Neuronal stem cell (in vitro differentiated cells): ENCODE measurements at regions not wholly inside any gene's neighbourhood (a gene's known extent, or its start where the extent isn't known, plus 50 kb on each side); places are given as distances from the start of the nearest gene placed in this dataset.
"Not testable (repeated sequence)": the region's sequence is repeated elsewhere in the genome, so short reads cannot be mapped to it uniquely, and the experiment has no call there.

ENCODE experiments used
- DNase-seq: peaks from one replicate; pipeline ENCODE4 v3.0.0-alpha.2; 2013; ENCODE audit warnings: low spot score
- H2AFZ ChIP-seq: one replicate; pipeline ENCODE4 v1.6.1; 2013; ENCODE audit warnings: mild to moderate bottlenecking, low read length, inconsistent platforms
- H2AK5ac ChIP-seq: 2 replicates; pipeline ENCODE4 v1.6.1; 2013; ENCODE audit warnings: low read depth, mild to moderate bottlenecking, inconsistent platforms, low read length, moderate library complexity, mixed read lengths
- H2BK120ac ChIP-seq: 2 replicates; pipeline ENCODE4 v1.6.1; 2013; ENCODE audit warnings: low read depth, mild to moderate bottlenecking, inconsistent platforms, low read length, moderate library complexity, mixed read lengths
- H2BK12ac ChIP-seq: one replicate; pipeline ENCODE4 v1.6.1; 2013; ENCODE audit warnings: low read length, inconsistent platforms
- H2BK15ac ChIP-seq: 2 replicates; pipeline ENCODE4 v1.6.1; 2013; ENCODE audit warnings: mild to moderate bottlenecking, low read length, inconsistent platforms, mixed read lengths
- H2BK5ac ChIP-seq: one replicate; pipeline ENCODE4 v1.6.1; 2013; ENCODE audit warnings: inconsistent platforms, mild to moderate bottlenecking, low read length, moderate library complexity
- H3K14ac ChIP-seq: one replicate; pipeline ENCODE4 v1.6.1; 2013; ENCODE audit warnings: low read length, inconsistent platforms
- H3K18ac ChIP-seq: 2 replicates; pipeline ENCODE4 v1.6.1; 2013; ENCODE audit warnings: low read length, inconsistent platforms
- H3K23ac ChIP-seq: 2 replicates; pipeline ENCODE4 v1.6.1; 2013; ENCODE audit warnings: low read depth, mild to moderate bottlenecking, mixed read lengths, low read length, inconsistent platforms; ENCODE audit not compliant: poor library complexity
- H3K27ac ChIP-seq: replicated peaks from 3 replicates; pipeline ENCODE4 v1.5.1; 2013; ENCODE audit warnings: low read length, inconsistent platforms
- H3K27me3 ChIP-seq, 3 experiments: 2 replicates each; pipeline ENCODE4 v1.6.1; 2013; ENCODE audit warnings: low read length in 3 of 3, mild to moderate bottlenecking in 2 of 3, inconsistent platforms in 1 of 3, low read depth in 1 of 3, mixed read lengths in 1 of 3, moderate library complexity in 1 of 3; ENCODE audit not compliant: control insufficient read depth in 3 of 3, insufficient read depth in 3 of 3
- H3K36me3 ChIP-seq, 2 donors: replicated peaks in 1 of 2; 2 replicates each; pipeline ENCODE4 v1.6.1; 2013; ENCODE audit warnings: low read length in 2 of 2; ENCODE audit not compliant: control insufficient read depth in 2 of 2, insufficient read depth in 2 of 2
- H3K4ac ChIP-seq: 2 replicates; pipeline ENCODE4 v1.6.1; 2013; ENCODE audit warnings: inconsistent platforms, mild to moderate bottlenecking, low read length, moderate library complexity
- H3K4me1 ChIP-seq, 2 donors: 1 replicate in 1 of 2; 2 replicates in 1 of 2; pipeline ENCODE4 v1.6.1; 2013; ENCODE audit warnings: low read length in 2 of 2, low read depth in 1 of 2; ENCODE audit not compliant: control insufficient read depth in 2 of 2, insufficient read depth in 1 of 2
- H3K4me2 ChIP-seq: one replicate; pipeline ENCODE4 v1.6.1; 2013; ENCODE audit warnings: mild to moderate bottlenecking, low read length, inconsistent platforms; ENCODE audit not compliant: insufficient read depth, poor library complexity, severe bottlenecking
- H3K4me3 ChIP-seq, 2 donors: 2 replicates each; pipeline ENCODE4 v1.5.1; 2013; ENCODE audit warnings: low read length in 2 of 2, mild to moderate bottlenecking in 2 of 2, inconsistent platforms in 1 of 2, moderate library complexity in 1 of 2
- H3K79me1 ChIP-seq: one replicate; pipeline ENCODE4 v1.6.1; 2013; ENCODE audit warnings: low read depth, mild to moderate bottlenecking, inconsistent platforms, low read length, moderate library complexity
- H3K9ac ChIP-seq: one replicate; pipeline ENCODE4 v1.6.1; 2013; ENCODE audit warnings: mild to moderate bottlenecking, low read depth, low read length, inconsistent platforms; ENCODE audit not compliant: poor library complexity
- H3K9me3 ChIP-seq, 2 donors: replicated peaks in 1 of 2; 2 replicates each; pipeline versions ENCODE3 to v1.6.1; 2013; ENCODE audit warnings: low read length in 2 of 2, mild to moderate bottlenecking in 2 of 2, inconsistent platforms in 1 of 2, low read depth in 1 of 2, mixed read lengths in 1 of 2, moderate library complexity in 1 of 2; ENCODE audit not compliant: control insufficient read depth in 2 of 2, insufficient read depth in 1 of 2
- H4K8ac ChIP-seq: one replicate; pipeline ENCODE4 v1.6.1; 2013; ENCODE audit warnings: low read depth, mild to moderate bottlenecking, inconsistent platforms, low read length, moderate library complexity
- H4K91ac ChIP-seq: one replicate; pipeline ENCODE4 v1.6.1; 2013; ENCODE audit warnings: low read length, low read depth, mild to moderate bottlenecking, inconsistent platforms; ENCODE audit not compliant: poor library complexity
- WGBS, 2 donors: extraction: QIAGEN DNeasy Blood & Tissue Kit; methylation state at CpG; one replicate each; pipeline ENCODE4 v1.1.7; 2013; ENCODE audit warnings: missing lambda C conversion rate in 2 of 2, mixed read lengths in 1 of 2; ENCODE audit not compliant: insufficient read length in 2 of 2, insufficient replicate concordance in 1 of 2; ENCODE audit errors: extremely low coverage in 2 of 2; 5-methylcytosine and 5-hydroxymethylcytosine counted together

- H3K14ac ChIP-seq, H3K79me1 ChIP-seq, H3K4ac ChIP-seq, H2AK5ac ChIP-seq, H3K36me3 ChIP-seq, H3K23ac ChIP-seq, H3K4me3 ChIP-seq, H3K9ac ChIP-seq, H3K4me1 ChIP-seq, DNase-seq, H3K18ac ChIP-seq, H4K91ac ChIP-seq, H3K4me2 ChIP-seq, H2BK120ac ChIP-seq, H3K27me3 ChIP-seq, H4K8ac ChIP-seq, H2BK12ac ChIP-seq, H2BK5ac ChIP-seq, H3K27ac ChIP-seq, H2BK15ac ChIP-seq: not testable (repeated sequence)
- H3K9me3 ChIP-seq = peaks cover 0 to 14% of the 10 kb centered on the region in 2 donors
- H2AFZ ChIP-seq = peak overlapping the region; percentile 40
- no CpG with 5 or more reads among the region's 6 CpGs for WGBS, 2 donors
These were observed 1737.8 kb upstream of the ACO1 start for GRCh38 chr9:30646639-30647038.

- DNase-seq = no peak
- Histone ChIP-seq H2BK120ac (no peak overlapping the region), H3K4ac (no peak overlapping the region), H2BK12ac (no peak overlapping the region), H2BK15ac (no peak overlapping the region), H4K8ac (no peak overlapping the region), H3K27ac (no peak overlapping the region), H2AK5ac (no peak overlapping the region), H2BK5ac (no peak overlapping the region), H3K4me1 (no peaks in the 10 kb centered on the region), H3K27me3 (no peaks in the 10 kb centered on the region), H3K4me2 (no peak overlapping the region), H3K36me3 (no peaks in the 10 kb centered on the region), H3K23ac (no peak overlapping the region), H3K4me3 (no peak overlapping the region), H3K18ac (no peak overlapping the region), H3K9ac (no peak overlapping the region), H2AFZ (peak overlapping the region; percentile 20), H3K79me1 (no peaks in the 10 kb centered on the region), H3K9me3 (no peaks in the 10 kb centered on the region), H4K91ac (no peak overlapping the region), H3K14ac (no peak overlapping the region)
- WGBS, 2 donors = no CpG with 5 or more reads among the region's 5 CpGs
These were observed 1722.5 kb upstream of the ACO1 start for GRCh38 chr9:30661925-30662324.

GRCh38 chr9:30670805-30671562 lies 1713.5 kb upstream of the ACO1 start:
- Histone ChIP-seq H3K36me3 (no peaks in the 10 kb centered on the region), H4K91ac (no peak overlapping the region), H3K9me3 (no peaks in the 10 kb centered on the region), H3K4ac (no peak overlapping the region), H3K14ac (peak overlapping the region; percentile 14), H2BK12ac (no peak overlapping the region), H2AFZ (peak overlapping the region; percentile 53), H2AK5ac (no peak overlapping the region), H3K23ac (no peak overlapping the region), H3K79me1 (no peaks in the 10 kb centered on the region), H2BK120ac (no peak overlapping the region), H3K27me3 (no peaks in the 10 kb centered on the region), H4K8ac (no peak overlapping the region), H3K4me2 (no peak overlapping the region), H2BK5ac (no peak overlapping the region), H3K18ac (peak overlapping the region; percentile 53), H3K4me3 (no peak overlapping the region), H3K4me1 (no peaks in the 10 kb centered on the region), H3K27ac (no peak overlapping the region), H2BK15ac (no peak overlapping the region), H3K9ac (no peak overlapping the region)
- WGBS, 2 donors = no CpG with 5 or more reads among the region's 13 CpGs
- no peak for DNase-seq

- Histone ChIP-seq H3K9me3 (no peaks in the 10 kb centered on the region), H3K4me3 (no peak overlapping the region), H4K8ac (no peak overlapping the region), H3K4ac (no peak overlapping the region), H3K23ac (no peak overlapping the region), H2AK5ac (no peak overlapping the region), H3K9ac (no peak overlapping the region), H3K14ac (no peak overlapping the region), H3K79me1 (no peaks in the 10 kb centered on the region), H3K27ac (no peak overlapping the region), H2BK120ac (no peak overlapping the region), H2BK5ac (no peak overlapping the region), H2AFZ (no peak overlapping the region), H3K4me1 (no peaks in the 10 kb centered on the region), H3K4me2 (no peak overlapping the region), H3K27me3 (no peaks in the 10 kb centered on the region), H2BK12ac (no peak overlapping the region), H4K91ac (no peak overlapping the region), H3K36me3 (no peaks in the 10 kb centered on the region), H2BK15ac (no peak overlapping the region), H3K18ac (no peak overlapping the region)
- no CpG with 5 or more reads among the region's 1 CpG for WGBS, 2 donors
- no peak for DNase-seq
These were observed 1711.3 kb upstream of the ACO1 start for GRCh38 chr9:30673132-30673531.
